GM12891 (cell line): ENCODE measurements at regions not wholly inside any gene's neighbourhood (a gene's known extent, or its start where the extent isn't known, plus 50 kb on each side); places are given as distances from the start of the nearest gene placed in this dataset.

ENCODE experiments used
- DNase-seq: peaks from one replicate; pipeline ENCODE4 v3.0.0; 2011; ENCODE audit warnings: low spot score; ENCODE audit not compliant: insufficient read length
- FAIRE-seq: peaks from 2 replicates; lab custom pipeline; 2011; peaks lifted over from hg19 to GRCh38; lab: Jason Lieb, UNC
- PAX5 ChIP-seq: IDR thresholded peaks from 2 replicates; pipeline ENCODE4 v1.6.1; 2011; ENCODE audit warnings: low read length, moderate library complexity, mild to moderate bottlenecking; ENCODE audit not compliant: insufficient read depth, severe bottlenecking
- POLR2A ChIP-seq: IDR thresholded peaks from 2 replicates; pipeline ENCODE4 v1.6.1; 2011; ENCODE audit warnings: low read depth, low read length, control low read depth
- POLR2AphosphoS5 ChIP-seq: IDR thresholded peaks from 2 replicates; pipeline ENCODE4 v1.6.1; 2011; ENCODE audit warnings: low read depth, low read length, control low read depth
- POU2F2 ChIP-seq: IDR thresholded peaks from 2 replicates; pipeline ENCODE4 v1.6.1; 2011; ENCODE audit warnings: low read depth, mild to moderate bottlenecking, control low read depth, low read length, moderate library complexity
- SPI1 ChIP-seq: IDR thresholded peaks from 2 replicates; pipeline ENCODE4 v1.6.1; 2011; ENCODE audit warnings: low read depth, low read length, control low read depth
- TAF1 ChIP-seq: IDR thresholded peaks from 2 replicates; pipeline ENCODE4 v1.6.1; 2011; ENCODE audit warnings: low read depth, low read length, control low read depth

DNA sequence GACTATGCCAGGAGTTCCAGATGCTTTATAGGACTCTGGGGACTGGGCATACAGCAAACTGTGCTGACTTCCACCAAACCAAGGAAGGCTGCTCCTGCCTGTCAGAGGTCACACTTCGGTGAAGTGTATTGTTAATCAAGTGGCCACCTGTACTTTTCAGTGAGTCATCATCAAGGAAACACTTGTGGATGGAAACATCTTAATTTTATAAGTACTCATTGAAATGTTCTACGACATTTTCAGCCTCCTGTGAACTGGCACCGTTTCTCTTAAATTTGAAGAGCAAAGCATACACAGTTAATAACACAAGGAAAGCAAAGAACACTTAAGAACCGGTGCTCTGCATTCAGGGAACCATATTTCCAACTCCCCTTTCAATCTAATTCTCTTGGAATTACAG is 801.7 kb upstream of the DPPA4 start:
- DNase-seq: no peak
- no peak for TF ChIP-seq PAX5
- TF ChIP-seq POU2F2: no peak
- no peak for TF ChIP-seq TAF1
- TF ChIP-seq POLR2AphosphoS5: no peak
- no peak for TF ChIP-seq SPI1
- TF ChIP-seq POLR2A: no peak
- no peak for FAIRE-seq

GRCh38 chr3:110139821-110140220 is 802.5 kb upstream of the DPPA4 start:
- no peak for TF ChIP-seq POLR2AphosphoS5
- TF ChIP-seq POLR2A: no peak
- TF ChIP-seq PAX5: no peak
- TF ChIP-seq POU2F2: no peak
- TF ChIP-seq TAF1: no peak
- TF ChIP-seq SPI1: no peak
- no peak for FAIRE-seq
- DNase-seq: no peak

DNA sequence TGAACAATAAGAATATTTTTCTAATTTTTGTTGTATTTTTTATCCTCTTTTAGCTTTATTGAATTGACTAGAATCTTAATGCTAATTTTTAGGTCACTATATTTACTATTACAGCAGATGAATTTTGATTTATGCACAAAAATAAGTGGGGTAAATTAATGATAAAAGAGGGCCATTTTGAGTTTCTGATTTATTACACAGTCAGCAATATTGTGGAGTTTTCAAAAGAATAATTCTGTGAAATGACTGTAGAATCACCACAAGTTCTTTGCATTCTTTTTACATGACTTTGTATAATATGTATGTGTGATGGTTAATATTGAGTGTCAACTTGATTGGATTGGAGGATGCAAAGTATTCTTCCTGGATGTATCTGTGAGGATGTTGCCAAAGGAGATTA is 812.4 kb upstream of the DPPA4 start:
- no peak for FAIRE-seq
- no peak for TF ChIP-seq SPI1
- TF ChIP-seq POU2F2: no peak
- TF ChIP-seq PAX5: no peak
- no peak for TF ChIP-seq POLR2AphosphoS5
- TF ChIP-seq TAF1: no peak
- TF ChIP-seq POLR2A: no peak
- no peak for DNase-seq

- FAIRE-seq (no peak), DNase-seq (no peak)
- no peak for TF ChIP-seq POU2F2
- no peak for TF ChIP-seq TAF1
- no peak for TF ChIP-seq SPI1
- TF ChIP-seq POLR2AphosphoS5: no peak
- no peak for TF ChIP-seq PAX5
- no peak for TF ChIP-seq POLR2A
Measured at GRCh38 chr3:110157221-110157620, 819.9 kb upstream of the DPPA4 start.

DNA sequence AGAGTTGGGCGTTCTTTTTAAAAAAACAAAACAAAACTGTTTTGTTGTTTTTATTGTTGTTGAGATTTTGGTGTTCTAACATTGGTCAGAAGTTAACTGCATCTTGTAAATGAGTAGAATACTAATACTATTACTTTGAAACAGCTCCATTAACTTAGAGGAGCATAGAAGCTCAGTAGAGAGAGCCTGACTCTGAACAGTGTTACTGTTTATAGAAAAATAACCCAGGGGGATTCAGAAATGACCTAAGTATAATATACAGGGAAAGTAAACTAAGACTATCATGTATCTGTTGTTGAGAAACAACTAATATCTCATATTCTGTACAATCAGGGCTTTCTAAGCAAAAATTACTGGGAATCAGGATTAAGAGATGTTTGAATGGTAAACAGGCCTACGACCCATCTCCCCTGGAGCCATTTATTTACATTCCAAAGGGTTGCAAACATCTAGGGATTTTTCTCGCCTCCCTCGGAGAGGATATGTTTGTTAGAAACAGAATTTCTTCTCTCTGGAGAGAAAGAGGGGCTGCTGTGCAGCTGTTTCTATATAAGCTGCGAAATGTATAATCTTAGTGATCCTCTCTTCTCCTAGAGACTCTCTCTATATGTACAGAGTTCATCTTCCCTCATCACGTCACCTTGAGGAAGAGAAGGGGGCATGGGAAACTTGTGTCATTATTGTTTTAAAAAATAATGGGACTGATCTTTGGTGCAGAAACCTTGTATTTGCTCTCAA is 827.5 kb upstream of the DPPA4 start:
- no peak for TF ChIP-seq PAX5
- no peak for TF ChIP-seq SPI1
- no peak for TF ChIP-seq POU2F2
- no peak for TF ChIP-seq POLR2AphosphoS5
- TF ChIP-seq TAF1: no peak
- TF ChIP-seq POLR2A: no peak
- FAIRE-seq (no peak), DNase-seq (no peak)

DNA sequence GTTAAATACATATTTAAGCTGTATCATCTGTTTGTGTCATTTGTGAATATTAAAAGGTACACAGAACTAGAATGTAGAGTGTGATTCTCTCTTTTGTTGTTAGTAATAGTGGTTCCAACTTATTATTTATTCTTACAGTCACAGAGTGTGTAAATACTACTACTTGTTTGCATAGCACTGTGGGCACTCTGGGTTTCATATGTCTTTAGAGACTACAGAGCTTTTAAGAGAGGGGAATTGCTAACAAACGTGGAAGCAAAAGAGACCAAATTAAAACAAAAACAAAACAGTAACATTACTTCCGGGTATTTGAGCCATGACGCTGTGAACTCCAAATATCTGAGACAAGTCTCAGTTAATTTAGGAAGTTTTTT is 828.0 kb upstream of the DPPA4 start:
- FAIRE-seq: no peak
- TF ChIP-seq SPI1 (no peak), TAF1 (no peak), POLR2A (no peak), PAX5 (no peak), POU2F2 (no peak), POLR2AphosphoS5 (no peak)
- DNase-seq: no peak

DNA sequence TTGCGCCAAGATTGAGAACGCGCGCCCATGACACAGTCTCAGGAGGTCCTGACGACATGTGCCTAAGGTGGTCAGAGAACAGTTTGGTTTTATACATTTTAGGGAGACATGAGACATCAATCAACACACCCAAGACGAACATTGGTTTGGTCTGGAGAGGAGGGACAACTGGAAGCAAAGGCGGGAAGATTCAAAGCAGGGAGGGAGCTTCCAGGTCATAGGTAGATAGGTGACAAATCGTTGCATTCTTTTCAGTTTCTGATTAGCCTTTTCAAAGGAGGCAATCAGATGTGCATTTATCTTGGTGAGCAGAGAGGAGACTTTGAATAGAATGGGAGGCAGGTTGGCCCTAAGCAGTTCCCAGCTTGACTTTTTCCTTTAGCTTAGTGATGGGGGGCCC is 828.4 kb upstream of the DPPA4 start:
- TF ChIP-seq TAF1 (no peak), SPI1 (no peak), PAX5 (no peak)
- DNase-seq (no peak), FAIRE-seq (no peak)

DNA sequence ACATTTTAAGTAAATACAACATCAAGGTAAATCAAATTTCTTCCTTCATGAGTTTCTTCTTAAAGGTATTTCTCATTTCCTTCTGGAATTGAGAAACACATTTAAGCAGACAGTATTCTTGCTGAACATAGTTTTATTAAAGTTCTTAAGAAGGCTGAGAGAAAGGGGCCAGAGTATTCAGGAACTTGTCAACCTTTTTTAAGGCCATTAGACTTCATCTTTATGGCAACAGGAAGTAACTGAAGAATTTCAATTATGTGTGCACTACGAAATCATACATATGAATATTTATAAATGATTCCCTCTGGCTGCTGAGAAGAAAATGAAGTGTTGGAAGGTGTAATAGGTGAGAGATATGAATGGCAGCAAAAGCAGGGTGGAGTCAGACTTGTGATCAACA is 829.4 kb upstream of the DPPA4 start:
- no peak for TF ChIP-seq TAF1
- TF ChIP-seq POLR2AphosphoS5: no peak
- no peak for DNase-seq
- no peak for FAIRE-seq

- DNase-seq (no peak), FAIRE-seq (no peak)
- TF ChIP-seq PAX5 (no peak), POLR2AphosphoS5 (no peak), POU2F2 (no peak), POLR2A (no peak), TAF1 (no peak), SPI1 (no peak)
Measured at GRCh38 chr3:110174908-110175307, 837.6 kb upstream of the DPPA4 start.

DNA sequence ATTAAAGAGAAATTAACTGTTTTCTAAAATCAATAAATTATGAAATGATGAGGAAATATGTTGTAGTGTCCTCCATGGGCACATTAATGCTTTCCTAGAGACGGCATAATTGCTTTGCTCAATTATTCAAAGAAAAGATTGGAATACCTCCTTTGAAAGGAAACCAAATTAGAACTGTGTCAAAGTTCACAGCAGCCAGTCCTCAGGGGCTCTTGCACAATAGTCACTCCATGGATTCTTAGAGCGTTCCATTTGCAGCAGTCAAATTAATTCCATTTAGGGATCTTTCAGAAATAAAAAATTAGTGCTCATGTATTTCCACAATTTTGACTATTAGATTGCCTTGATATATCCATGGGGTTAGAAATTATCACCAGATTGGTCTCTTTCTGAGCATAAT is 841.6 kb upstream of the DPPA4 start:
- TF ChIP-seq POLR2A (no peak), POLR2AphosphoS5 (no peak), SPI1 (no peak), PAX5 (no peak), POU2F2 (no peak), TAF1 (no peak)
- FAIRE-seq (no peak), DNase-seq (no peak)

GRCh38 chr3:110180733-110181132 is 843.4 kb upstream of the DPPA4 start:
- no peak for DNase-seq
- no peak for TF ChIP-seq TAF1
- TF ChIP-seq PAX5: no peak
- FAIRE-seq: no peak
